Neural progenitor cell (in vitro differentiated cells): ENCODE measurements at regions not wholly inside any gene's neighbourhood (a gene's known extent, or its start where the extent isn't known, plus 50 kb on each side); places are given as distances from the start of the nearest gene placed in this dataset.

Experiments
- CTCF ChIP-seq: fragments of 200-600 bp; sonication (generic); IDR thresholded peaks from 2 replicates; pipeline ENCODE4 v1.5.1; 2017; ENCODE audit warnings: antibody characterized with exemption, mild to moderate bottlenecking
- EZH2 ChIP-seq: fragments of 200-600 bp; sonication (generic); IDR thresholded peaks from 2 replicates; pipeline ENCODE4 v1.6.1; 2017; ENCODE audit warnings: antibody characterized with exemption, mild to moderate bottlenecking, moderate library complexity
- EZH2phosphoT487 ChIP-seq: fragments of 200-600 bp; sonication (generic); IDR thresholded peaks from 2 replicates; pipeline ENCODE4 v1.6.1; 2017; ENCODE audit warnings: antibody characterized with exemption

GRCh38 chr16:56090076-56090475, 101.2 kb upstream of the GNAO1 start:
- TF ChIP-seq CTCF, result no peak
- no peak for TF ChIP-seq EZH2
- no peak for TF ChIP-seq EZH2phosphoT487
